Lung (tissue), 11 donors: ENCODE measurements at regions not wholly inside any gene's neighbourhood (a gene's known extent, or its start where the extent isn't known, plus 50 kb on each side); places are given as distances from the start of the nearest gene placed in this dataset.

Experiments used
- ATAC-seq: fragments of 200-7000 bp; cut with Tn5 transposase; one replicate; pipeline ENCODE4 v1.9.1; 2020; ENCODE audit warnings: moderate number of reproducible peaks; ENCODE audit not compliant: insufficient read depth, low FRiP score
- DNase-seq, 3 donors: peaks; one replicate each; pipeline ENCODE4 v3.0.0-alpha.2; 2013 to 2017
- H3K27ac ChIP-seq, 2 donors: one replicate each; pipeline ENCODE4 v1.5.1; 2013; ENCODE audit warnings: mild to moderate bottlenecking in 2 of 2, moderate library complexity in 2 of 2, control low read depth in 1 of 2, inconsistent platforms in 1 of 2, low read depth in 1 of 2, low read length in 1 of 2
- H3K27me3 ChIP-seq, 3 donors: one replicate each; pipeline ENCODE4 v1.5.1; 2013; ENCODE audit warnings: low read length in 2 of 3; ENCODE audit not compliant: control insufficient read depth in 3 of 3, insufficient read depth in 3 of 3
- H3K36me3 ChIP-seq, 4 donors: one replicate each; pipeline ENCODE4 v1.5.1; 2013; ENCODE audit warnings: low read length in 4 of 4, mild to moderate bottlenecking in 1 of 4, moderate library complexity in 1 of 4; ENCODE audit not compliant: control insufficient read depth in 4 of 4, insufficient read depth in 4 of 4
- H3K4me1 ChIP-seq, 5 donors: one replicate each; pipeline ENCODE4 v1.5.1; 2013; ENCODE audit warnings: low read length in 5 of 5, mild to moderate bottlenecking in 2 of 5, moderate library complexity in 1 of 5; ENCODE audit not compliant: control insufficient read depth in 5 of 5, insufficient read depth in 5 of 5
- H3K4me3 ChIP-seq: one replicate; pipeline ENCODE4 v1.5.1; 2013; ENCODE audit warnings: mild to moderate bottlenecking, control low read depth, moderate library complexity
- H3K9ac ChIP-seq, 2 donors: one replicate each; pipeline ENCODE4 v1.5.1; 2013; ENCODE audit warnings: low read length in 2 of 2, control low read depth in 1 of 2; ENCODE audit not compliant: insufficient read depth in 1 of 2
- H3K9me3 ChIP-seq, 4 donors: one replicate each; pipeline ENCODE4 v1.5.1; 2013; ENCODE audit warnings: low read length in 3 of 4, mild to moderate bottlenecking in 1 of 4, moderate library complexity in 1 of 4; ENCODE audit not compliant: control insufficient read depth in 4 of 4, insufficient read depth in 3 of 4
- CTCF ChIP-seq: IDR thresholded peaks from 2 replicates; pipeline ENCODE4 v1.5.1; 2012; ENCODE audit warnings: mild to moderate bottlenecking; ENCODE audit errors: control extremely low read depth, extremely low read depth
- WGBS, 2 donors: extraction: QIAGEN DNeasy Blood & Tissue Kit; methylation state at CpG; one replicate each; pipeline ENCODE4 v1.1.7; 2013; 5-methylcytosine and 5-hydroxymethylcytosine counted together
- donor health status: control.
- donor health status: control.
- donor health status: Bipolar disorder and iron deficiency.
- donor health status: healthy.
- donor health status: DM: yes; HTN: yes; CAD: no.

GRCh38 chr13:40179445-40180281, 486.8 kb downstream of the FOXO1 start:
- ATAC-seq: no peak
- Histone ChIP-seq H3K4me3 (no peak overlapping the region), H3K27ac (no peak overlapping the region), H3K9me3 (peaks cover 0 to 2% (median 0%) of the 10 kb centered on the region in 4 donors), H3K27me3 (no peaks in the 10 kb centered on the region), H3K36me3 (no peaks in the 10 kb centered on the region), H3K4me1 (no peaks in the 10 kb centered on the region), H3K9ac (no peak overlapping the region)
- no peak for TF ChIP-seq CTCF
- WGBS, 2 donors: 91 to 96% methylated on average over 3 of the region's 3 CpGs
- DNase-seq: no peak

DNA sequence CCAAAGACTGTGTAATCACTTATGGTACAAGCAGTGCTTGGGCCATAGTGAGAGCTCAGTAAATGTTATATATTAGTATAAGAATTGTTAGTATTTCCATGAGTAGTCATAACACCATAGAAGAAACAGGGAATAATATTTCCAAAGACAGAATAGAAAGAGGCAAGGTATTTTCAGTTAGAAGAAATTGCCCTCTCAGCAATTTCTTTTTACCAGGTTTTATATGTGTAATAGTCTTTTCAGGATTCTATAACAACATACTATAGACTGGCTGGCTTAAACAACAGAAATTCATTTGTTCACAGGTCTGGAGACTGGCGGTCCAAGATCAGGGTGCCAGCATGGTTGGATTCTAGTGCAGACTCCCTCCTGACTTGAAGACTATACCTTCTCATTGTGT, 485.7 kb downstream of the FOXO1 start:
- Histone ChIP-seq H3K27ac (no peak overlapping the region), H3K36me3 (no peaks in the 10 kb centered on the region), H3K9me3 (peaks cover 0 to 2% (median 0%) of the 10 kb centered on the region in 4 donors), H3K4me1 (peaks cover 0 to 3% (median 0%) of the 10 kb centered on the region in 5 donors), H3K27me3 (no peaks in the 10 kb centered on the region), H3K4me3 (no peak overlapping the region), H3K9ac (no peak overlapping the region)
- TF ChIP-seq CTCF: no peak
- no peak for DNase-seq
- ATAC-seq: no peak
- 95 to 100% methylated on average over 1 of the region's 1 CpG for WGBS, 2 donors

GRCh38 chr13:40181203-40181845, 485.1 kb downstream of the FOXO1 start:
- no peak overlapping the region for H3K9ac ChIP-seq
- DNase-seq: no peak
- no peaks in the 10 kb centered on the region for H3K36me3 ChIP-seq
- H3K27me3 ChIP-seq: no peaks in the 10 kb centered on the region
- H3K4me1 ChIP-seq: peaks cover 0 to 3% (median 0%) of the 10 kb centered on the region in 5 donors
- peak; percentile 41 for ATAC-seq
- no peak overlapping the region for H3K4me3 ChIP-seq
- no peak overlapping the region for H3K27ac ChIP-seq
- no peak for TF ChIP-seq CTCF
- 83 to 96% methylated on average over 4 of the region's 4 CpGs for WGBS, 2 donors
- H3K9me3 ChIP-seq: peaks cover 0 to 2% (median 0%) of the 10 kb centered on the region in 4 donors
